Adrenal gland (tissue), 5 donors: ENCODE measurements at regions not wholly inside any gene's neighbourhood (a gene's known extent, or its start where the extent isn't known, plus 50 kb on each side); places are given as distances from the start of the nearest gene placed in this dataset.

Experiments
- POLR2A ChIP-seq, 2 donors: fragments of 450-650 bp; IDR thresholded peaks; one replicate each; pipeline ENCODE4 v1.6.1; 2017; ENCODE audit warnings: antibody characterized with exemption in 2 of 2, mild to moderate bottlenecking in 2 of 2, moderate library complexity in 1 of 2
- TF ChIP-seq, protein P1 (sequence below), 6 experiments: fragments of 450-650 bp in 4 of 6; fragments of 200-600 bp in 2 of 6; sonication (generic) in 1 of 6; IDR thresholded peaks; 1 replicate in 5 of 6; 2 replicates in 1 of 6; pipeline versions ENCODE4 v1.5.1 to v1.8.0; 2016 to 2021; ENCODE audit warnings: antibody characterized with exemption in 6 of 6, mild to moderate bottlenecking in 2 of 6, moderate library complexity in 1 of 6
- donor health status: DM: no; HTN: no; CAD: no.

DNA sequence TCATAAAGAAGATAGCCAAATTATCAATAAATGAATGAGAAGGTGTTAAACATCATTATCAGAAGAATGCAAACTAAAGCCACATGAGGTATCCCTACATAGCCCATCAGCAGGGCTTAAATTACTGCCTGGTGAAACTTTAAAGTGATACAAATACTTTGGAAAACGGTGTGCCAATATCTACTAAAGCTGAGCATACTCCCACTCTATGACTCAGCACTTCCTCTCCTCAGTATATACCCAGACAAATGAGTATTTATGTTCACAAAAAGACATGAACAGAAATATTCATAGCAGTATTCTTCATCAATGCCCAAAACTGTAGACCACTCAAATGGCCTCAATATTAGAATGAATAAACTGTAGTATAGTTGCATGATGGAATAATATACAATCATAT, 284.6 kb upstream of the ZC3H12C start:
- no peak for TF ChIP-seq POLR2A (IDR thresholded peaks at IDR 0.05)
- TF ChIP-seq, protein P1, sequence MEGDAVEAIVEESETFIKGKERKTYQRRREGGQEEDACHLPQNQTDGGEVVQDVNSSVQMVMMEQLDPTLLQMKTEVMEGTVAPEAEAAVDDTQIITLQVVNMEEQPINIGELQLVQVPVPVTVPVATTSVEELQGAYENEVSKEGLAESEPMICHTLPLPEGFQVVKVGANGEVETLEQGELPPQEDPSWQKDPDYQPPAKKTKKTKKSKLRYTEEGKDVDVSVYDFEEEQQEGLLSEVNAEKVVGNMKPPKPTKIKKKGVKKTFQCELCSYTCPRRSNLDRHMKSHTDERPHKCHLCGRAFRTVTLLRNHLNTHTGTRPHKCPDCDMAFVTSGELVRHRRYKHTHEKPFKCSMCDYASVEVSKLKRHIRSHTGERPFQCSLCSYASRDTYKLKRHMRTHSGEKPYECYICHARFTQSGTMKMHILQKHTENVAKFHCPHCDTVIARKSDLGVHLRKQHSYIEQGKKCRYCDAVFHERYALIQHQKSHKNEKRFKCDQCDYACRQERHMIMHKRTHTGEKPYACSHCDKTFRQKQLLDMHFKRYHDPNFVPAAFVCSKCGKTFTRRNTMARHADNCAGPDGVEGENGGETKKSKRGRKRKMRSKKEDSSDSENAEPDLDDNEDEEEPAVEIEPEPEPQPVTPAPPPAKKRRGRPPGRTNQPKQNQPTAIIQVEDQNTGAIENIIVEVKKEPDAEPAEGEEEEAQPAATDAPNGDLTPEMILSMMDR (IDR thresholded peaks at IDR 0.05), result no peak
